ENCODE measurements at regions not wholly inside any gene's neighbourhood (a gene's known extent, or its start where the extent isn't known, plus 50 kb on each side); places are given as distances from the start of the nearest gene placed in this dataset.

DNA sequence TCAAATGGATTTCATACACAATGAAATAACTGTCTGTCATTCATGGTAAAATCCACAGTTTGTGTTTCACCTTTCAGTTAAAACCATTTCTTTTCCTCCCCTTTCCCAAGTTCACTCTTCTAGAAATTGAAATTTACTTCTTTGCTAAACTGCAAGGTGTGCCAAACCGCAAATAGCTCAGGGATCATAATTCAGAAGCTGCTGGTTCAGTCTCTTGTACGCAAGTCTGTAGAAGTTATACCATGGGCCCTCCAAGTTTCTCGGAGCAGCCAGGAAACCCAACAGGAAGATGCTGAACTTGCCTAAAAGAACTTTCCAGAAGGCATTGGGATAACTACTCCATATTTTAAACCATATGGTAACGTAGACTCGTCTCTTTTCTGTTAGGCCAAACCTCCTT, 268.9 kb downstream of the FLRT2 start:
- DNase-seq = no peak

DNA sequence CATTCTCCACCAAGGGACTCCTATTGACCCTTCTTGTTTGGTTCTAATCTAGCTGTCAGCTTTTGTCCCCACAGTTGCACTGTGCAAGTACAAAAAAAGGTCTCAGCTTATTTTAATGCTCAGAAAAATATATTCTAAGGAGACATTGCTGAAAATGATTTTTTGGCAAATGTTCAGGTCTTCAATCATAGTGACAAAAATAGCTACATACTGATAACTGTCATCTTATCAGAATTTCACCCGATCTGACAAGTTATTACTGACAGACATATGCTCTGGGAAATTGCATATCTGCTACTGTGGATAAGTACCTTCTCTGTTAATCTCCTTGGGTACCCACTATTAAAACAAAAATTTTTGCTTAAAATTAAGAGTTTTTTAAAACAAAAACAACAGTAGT, 263.6 kb downstream of the FLRT2 start:
- DNase-seq = no peak

GRCh38 chr14:85789506-85789905, 259.6 kb downstream of the FLRT2 start:
- DNase-seq = no peak

- no peak for DNase-seq
Observed at GRCh38 chr14:85788470-85789233, 258.7 kb downstream of the FLRT2 start.

DNA sequence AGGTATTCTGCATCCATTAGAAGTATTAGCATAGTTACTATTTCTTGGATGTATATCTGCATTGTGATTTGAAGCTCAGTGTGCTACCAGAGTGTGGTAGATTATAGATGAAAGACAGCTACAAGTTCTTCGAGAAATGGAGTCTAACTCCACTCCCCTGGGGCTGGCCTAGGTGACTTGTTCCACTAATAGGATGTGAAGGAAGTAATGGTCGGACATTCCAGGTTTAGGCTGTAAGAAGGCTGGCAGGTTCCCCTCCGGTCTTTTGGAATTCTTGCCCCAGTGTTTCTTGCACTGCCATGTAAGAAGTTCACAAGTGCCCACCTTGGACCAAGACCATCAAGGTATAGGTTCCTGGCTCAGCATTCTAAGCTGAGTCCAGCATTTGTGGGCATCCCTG, 236.4 kb downstream of the FLRT2 start:
- no peak for DNase-seq

GRCh38 chr14:85764822-85765221, 234.9 kb downstream of the FLRT2 start:
- DNase-seq = no peak

DNA sequence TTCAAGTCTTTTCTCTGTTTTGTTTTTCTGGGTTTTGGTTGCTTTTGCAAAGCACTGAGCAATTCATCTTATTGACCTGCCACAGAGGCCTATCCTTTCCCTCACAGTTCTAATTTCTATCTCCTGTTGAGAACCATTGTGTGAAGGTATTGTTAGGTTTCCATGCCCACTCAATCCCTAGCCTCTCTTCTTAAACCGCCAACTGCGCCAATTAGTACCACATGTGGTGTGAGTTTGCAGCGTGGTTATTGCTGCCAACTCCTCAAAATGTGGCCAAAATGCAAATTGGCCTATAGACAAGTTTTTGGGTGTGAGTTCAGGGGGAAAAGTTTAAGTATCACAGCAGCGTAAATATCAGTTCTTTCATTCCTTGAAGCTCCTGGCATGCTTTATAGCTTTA, 232.6 kb downstream of the FLRT2 start:
- no peak for DNase-seq

- no peak for DNase-seq
Observed at GRCh38 chr14:85752175-85752574, 222.2 kb downstream of the FLRT2 start.

DNA sequence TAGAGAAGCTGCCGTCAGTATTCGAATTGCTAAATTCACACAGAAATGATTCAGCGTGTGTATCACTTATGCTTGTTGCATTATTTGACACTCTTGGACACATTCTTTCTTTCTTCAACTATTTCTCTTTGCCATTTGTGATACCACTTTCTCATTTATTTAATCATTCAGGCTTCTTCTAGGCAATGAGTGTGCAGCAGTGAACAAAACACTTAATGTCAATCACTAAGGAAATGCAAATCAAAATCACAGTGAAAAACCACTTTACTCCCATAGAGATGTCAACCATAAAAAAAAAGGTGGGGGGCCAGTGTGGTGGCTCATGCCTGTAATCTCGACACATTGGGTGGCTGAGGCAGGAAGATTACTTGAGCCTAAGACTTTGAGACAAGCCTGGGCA, 214.6 kb downstream of the FLRT2 start:
- no peak for DNase-seq

GRCh38 chr14:85732031-85732430, 202.1 kb downstream of the FLRT2 start:
- no peak for DNase-seq

GRCh38 chr14:85731186-85731585, 201.2 kb downstream of the FLRT2 start:
- DNase-seq = no peak

DNA sequence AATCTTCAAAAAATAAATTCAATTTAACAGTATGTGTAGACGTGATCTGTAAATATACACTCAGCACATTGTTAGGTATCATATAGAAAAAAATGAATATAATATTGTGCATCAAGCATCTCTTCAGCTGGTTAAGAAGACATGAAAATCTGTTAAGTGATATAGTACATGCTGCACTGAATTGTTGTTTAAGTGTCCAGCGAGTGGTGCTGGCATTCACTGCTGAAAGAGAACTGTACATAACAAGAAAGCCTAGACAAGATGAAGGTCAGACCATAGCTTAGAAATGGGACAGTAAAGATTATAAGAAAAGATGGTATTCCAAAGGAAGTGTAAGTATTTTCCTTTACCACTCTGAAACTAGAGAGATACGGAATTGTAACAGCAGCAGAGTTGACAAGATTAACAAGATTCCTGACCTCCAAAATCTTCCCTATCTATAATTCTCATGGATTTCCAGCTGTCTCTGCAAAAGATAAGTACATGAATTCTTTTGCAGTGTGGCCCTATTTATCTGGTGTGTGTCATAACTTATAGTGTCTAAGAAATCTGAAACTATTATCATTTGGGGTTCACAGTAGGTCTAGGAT, 198.6 kb downstream of the FLRT2 start:
- DNase-seq = no peak

DNA sequence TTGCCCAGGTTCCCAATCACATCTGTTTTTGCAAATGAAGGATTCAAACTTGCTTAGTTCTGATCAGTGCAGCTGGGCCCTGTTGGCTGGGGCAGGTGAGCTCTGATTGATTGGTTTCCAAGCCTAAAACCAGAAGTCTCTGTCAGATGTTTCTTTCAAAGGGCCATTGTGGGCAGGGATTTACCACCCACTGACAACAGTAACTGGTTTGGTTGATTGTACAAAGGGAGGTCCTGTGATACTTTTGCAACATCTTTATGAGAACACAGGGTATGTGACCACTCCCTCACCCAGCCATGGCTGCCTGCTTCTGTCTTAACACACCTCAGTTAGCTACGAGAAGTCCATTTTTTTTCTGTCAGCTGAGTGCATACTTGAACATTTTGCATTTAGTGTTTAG, 184.1 kb downstream of the FLRT2 start:
- no peak for DNase-seq

DNA sequence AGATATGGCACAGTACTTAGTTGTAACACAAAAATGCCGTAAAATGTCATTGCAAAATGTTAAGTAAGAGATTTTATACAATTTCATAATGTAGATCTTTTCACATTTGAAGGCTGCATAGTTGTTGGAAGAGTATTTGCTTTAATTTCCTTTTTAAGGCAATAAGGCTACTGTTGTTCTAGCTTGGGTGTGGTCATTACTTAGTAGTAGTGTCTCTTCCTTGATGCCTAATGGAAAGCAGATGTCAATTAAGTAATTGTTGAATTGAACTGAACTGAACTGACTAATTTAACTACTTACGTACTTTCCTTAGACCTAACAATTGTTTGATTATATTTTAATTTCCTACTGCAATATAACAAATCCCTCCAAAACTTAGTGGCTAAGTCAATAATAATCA, 181.7 kb downstream of the FLRT2 start:
- DNase-seq = no peak
